Erythroblast (primary cell): ENCODE measurements at regions not wholly inside any gene's neighbourhood (a gene's known extent, or its start where the extent isn't known, plus 50 kb on each side); places are given as distances from the start of the nearest gene placed in this dataset.

Experiments
- GATA1 ChIP-seq: IDR thresholded peaks from 2 replicates; pipeline ENCODE4 v1.6.1; 2011; ENCODE audit warnings: low read depth, mild to moderate bottlenecking, control low read depth, low read length, moderate library complexity
- POLR2A ChIP-seq: IDR thresholded peaks from 2 replicates; pipeline ENCODE4 v1.6.1; 2011; ENCODE audit warnings: mild to moderate bottlenecking, low read length

- TF ChIP-seq POLR2A (no peak), GATA1 (no peak)
Observed at GRCh38 chr3:82416349-82416748, 654.9 kb upstream of the GBE1 start.
